ENCODE measurements at regions not wholly inside any gene's neighbourhood (a gene's known extent, or its start where the extent isn't known, plus 50 kb on each side); places are given as distances from the start of the nearest gene placed in this dataset.

DNA sequence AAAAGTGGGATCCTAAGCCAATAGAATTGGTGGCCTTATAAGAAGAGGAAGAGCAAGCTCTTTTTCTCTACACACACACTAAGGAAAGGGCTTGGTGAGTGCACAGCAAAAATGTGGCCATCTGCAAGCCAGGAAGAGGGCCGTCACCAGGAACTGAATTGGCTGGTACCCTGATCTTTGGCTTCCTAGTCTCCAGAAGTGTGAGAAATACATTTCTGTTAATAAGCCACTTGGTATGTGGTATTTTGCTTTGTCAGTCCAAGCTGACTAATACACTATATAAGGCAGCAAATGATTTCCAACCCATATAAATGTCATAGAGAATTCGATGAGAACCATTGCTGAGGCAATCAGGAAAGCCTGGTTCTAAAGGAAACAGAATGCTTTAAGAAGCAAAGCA is 816.3 kb upstream of the SEMA6D start:
- TF ChIP-seq, protein P1, sequence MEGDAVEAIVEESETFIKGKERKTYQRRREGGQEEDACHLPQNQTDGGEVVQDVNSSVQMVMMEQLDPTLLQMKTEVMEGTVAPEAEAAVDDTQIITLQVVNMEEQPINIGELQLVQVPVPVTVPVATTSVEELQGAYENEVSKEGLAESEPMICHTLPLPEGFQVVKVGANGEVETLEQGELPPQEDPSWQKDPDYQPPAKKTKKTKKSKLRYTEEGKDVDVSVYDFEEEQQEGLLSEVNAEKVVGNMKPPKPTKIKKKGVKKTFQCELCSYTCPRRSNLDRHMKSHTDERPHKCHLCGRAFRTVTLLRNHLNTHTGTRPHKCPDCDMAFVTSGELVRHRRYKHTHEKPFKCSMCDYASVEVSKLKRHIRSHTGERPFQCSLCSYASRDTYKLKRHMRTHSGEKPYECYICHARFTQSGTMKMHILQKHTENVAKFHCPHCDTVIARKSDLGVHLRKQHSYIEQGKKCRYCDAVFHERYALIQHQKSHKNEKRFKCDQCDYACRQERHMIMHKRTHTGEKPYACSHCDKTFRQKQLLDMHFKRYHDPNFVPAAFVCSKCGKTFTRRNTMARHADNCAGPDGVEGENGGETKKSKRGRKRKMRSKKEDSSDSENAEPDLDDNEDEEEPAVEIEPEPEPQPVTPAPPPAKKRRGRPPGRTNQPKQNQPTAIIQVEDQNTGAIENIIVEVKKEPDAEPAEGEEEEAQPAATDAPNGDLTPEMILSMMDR (IDR thresholded peaks at IDR 0.05; ENCODE audit: low read depth, low read length, poor library complexity, severe bottlenecking) = no peak
- TF ChIP-seq EZH2phosphoT487 (IDR thresholded peaks at IDR 0.05; ENCODE audit: borderline replicate concordance, low read length) = no peak
- Histone ChIP-seq H3K36me3 (ENCODE audit: control insufficient read depth, low read length) (no peaks in the 10 kb centered on the region), H3K27me3 (ENCODE audit: control insufficient read depth, low read length) (no peaks in the 10 kb centered on the region), H3K4me3 (ENCODE audit: low read length) (no peak overlapping the region), H3K9me2 (replicated peaks; ENCODE audit: control insufficient read depth, low read length) (no peaks in the 10 kb centered on the region), H3K4me2 (ENCODE audit: low read length) (no peak overlapping the region), H3F3A (ENCODE audit: control insufficient read depth, insufficient read depth) (no peaks in the 10 kb centered on the region), H3K27ac (ENCODE audit: low read depth, low read length) (no peak overlapping the region), H3K4me1 (ENCODE audit: control insufficient read depth, low read length) (no peaks in the 10 kb centered on the region), H3K9me3 (ENCODE audit: control insufficient read depth, insufficient read depth, low read length) (no peaks in the 10 kb centered on the region), H4K20me1 (ENCODE audit: control insufficient read depth, insufficient read depth, low read depth, low read length) (no peaks in the 10 kb centered on the region), H3K79me2 (ENCODE audit: control insufficient read depth, low read length) (no peaks in the 10 kb centered on the region)

DNA sequence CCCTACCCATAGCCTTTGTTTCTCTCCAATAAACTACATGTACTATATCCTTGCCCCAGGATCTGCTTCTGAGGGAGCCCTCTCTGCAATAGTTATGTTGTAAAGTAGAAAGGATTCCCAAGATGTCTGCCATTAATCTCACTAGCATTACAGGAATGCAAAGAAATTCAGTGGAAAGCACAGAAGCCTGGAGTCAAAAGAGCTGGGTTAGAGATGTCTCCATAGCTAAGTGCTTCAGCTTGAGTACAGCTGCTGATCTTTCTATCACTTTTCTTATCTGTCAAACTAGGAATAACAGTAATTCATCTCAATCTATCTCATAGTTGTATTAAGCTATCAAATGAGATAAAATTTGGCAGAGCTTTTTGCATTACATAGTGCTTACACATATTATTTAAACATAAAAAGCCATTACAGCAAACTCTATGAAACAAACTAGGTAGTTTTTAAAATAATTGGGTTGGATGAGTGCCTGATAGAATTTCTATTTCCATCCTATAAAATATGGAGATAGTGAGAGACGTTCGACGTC is 799.5 kb upstream of the SEMA6D start:
- H3K27me3 ChIP-seq (ENCODE audit: control insufficient read depth, low read length) = no peaks in the 10 kb centered on the region
- no peaks in the 10 kb centered on the region; the same call in 1 of the 2 replicates for H3K9me3 ChIP-seq (ENCODE audit: control insufficient read depth, insufficient read depth, low read length)
- H3K4me3 ChIP-seq (ENCODE audit: low read length) = no peak overlapping the region
- no peaks in the 10 kb centered on the region for H4K20me1 ChIP-seq (ENCODE audit: control insufficient read depth, insufficient read depth, low read depth, low read length)
- no peaks in the 10 kb centered on the region for H3F3A ChIP-seq (ENCODE audit: control insufficient read depth, insufficient read depth)
- H3K4me1 ChIP-seq (ENCODE audit: control insufficient read depth, low read length) = no peaks in the 10 kb centered on the region
- no peak overlapping the region for H3K4me2 ChIP-seq (ENCODE audit: low read length)
- H3K9me2 ChIP-seq (replicated peaks; ENCODE audit: control insufficient read depth, low read length) = no peaks in the 10 kb centered on the region
- TF ChIP-seq, protein P1 (IDR thresholded peaks at IDR 0.05; ENCODE audit: low read depth, low read length, poor library complexity, severe bottlenecking) = no peak
- TF ChIP-seq EZH2phosphoT487 (IDR thresholded peaks at IDR 0.05; ENCODE audit: borderline replicate concordance, low read length) = no peak
- no peaks in the 10 kb centered on the region for H3K79me2 ChIP-seq (ENCODE audit: control insufficient read depth, low read length)
- no peak overlapping the region for H3K27ac ChIP-seq (ENCODE audit: low read depth, low read length)
- no peaks in the 10 kb centered on the region for H3K36me3 ChIP-seq (ENCODE audit: control insufficient read depth, low read length)

DNA sequence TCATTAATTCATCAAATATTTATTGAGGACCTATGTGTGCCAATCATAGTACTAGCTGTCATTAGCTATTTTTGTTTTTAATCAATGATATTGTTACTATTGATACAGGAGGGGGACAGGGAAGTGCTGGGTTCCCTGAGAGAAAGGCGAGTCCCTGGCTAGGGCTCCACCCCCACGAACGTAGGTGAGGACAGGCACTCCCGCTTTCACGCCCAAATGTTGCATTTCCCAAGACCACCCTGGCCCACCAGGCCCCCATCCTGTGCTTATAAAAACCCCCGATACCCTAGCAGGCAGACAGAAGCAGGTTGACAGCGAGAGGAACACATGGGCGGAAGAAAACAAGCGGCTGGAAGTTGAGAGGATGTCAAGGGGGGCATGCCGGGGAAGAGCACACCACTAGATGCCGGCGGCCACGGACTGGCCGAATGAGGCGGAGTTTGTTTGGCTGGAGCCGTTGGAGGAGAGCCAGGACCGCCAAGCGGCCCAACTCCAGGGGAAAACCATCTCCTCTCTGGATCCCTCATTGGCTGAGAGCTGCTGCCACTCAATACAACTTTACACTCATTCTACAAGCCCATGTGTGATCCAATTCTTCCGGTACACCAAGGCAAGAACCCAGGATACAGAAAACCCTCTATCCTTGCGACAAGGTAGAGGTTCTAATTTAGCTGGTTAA is 798.7 kb upstream of the SEMA6D start:
- TF ChIP-seq, protein P1 (IDR thresholded peaks at IDR 0.05; ENCODE audit: low read depth, low read length, poor library complexity, severe bottlenecking) = no peak
- TF ChIP-seq EZH2phosphoT487 (IDR thresholded peaks at IDR 0.05; ENCODE audit: borderline replicate concordance, low read length) = no peak
- no peaks in the 10 kb centered on the region for H3K36me3 ChIP-seq (ENCODE audit: control insufficient read depth, low read length)
- no peaks in the 10 kb centered on the region for H3K79me2 ChIP-seq (ENCODE audit: control insufficient read depth, low read length)
- no peak overlapping the region for H3K27ac ChIP-seq (ENCODE audit: low read depth, low read length)
- H4K20me1 ChIP-seq (ENCODE audit: control insufficient read depth, insufficient read depth, low read depth, low read length) = no peaks in the 10 kb centered on the region
- no peak overlapping the region for H3K4me3 ChIP-seq (ENCODE audit: low read length)
- no peaks in the 10 kb centered on the region for H3K27me3 ChIP-seq (ENCODE audit: control insufficient read depth, low read length)
- no peaks in the 10 kb centered on the region; the same call in 1 of the 2 replicates for H3K9me3 ChIP-seq (ENCODE audit: control insufficient read depth, insufficient read depth, low read length)
- no peak overlapping the region for H3K4me2 ChIP-seq (ENCODE audit: low read length)
- H3K9me2 ChIP-seq (replicated peaks; ENCODE audit: control insufficient read depth, low read length) = no peaks in the 10 kb centered on the region
- H3K4me1 ChIP-seq (ENCODE audit: control insufficient read depth, low read length) = no peaks in the 10 kb centered on the region
- H3F3A ChIP-seq (ENCODE audit: control insufficient read depth, insufficient read depth) = no peaks in the 10 kb centered on the region
